GM18907 (cell line): ENCODE measurements at regions not wholly inside any gene's neighbourhood (a gene's known extent, or its start where the extent isn't known, plus 50 kb on each side); places are given as distances from the start of the nearest gene placed in this dataset.
"Not testable (repeated sequence)": the region's sequence is repeated elsewhere in the genome, so short reads cannot be mapped to it uniquely, and the experiment has no call there.

Source experiments
- ATAC-seq: cut with Tn5 transposase; IDR thresholded peaks from one replicate; pipeline ENCODE4 v1.9.1; 2021; ENCODE audit warnings: mild to moderate bottlenecking, moderate library complexity; ENCODE audit not compliant: unreplicated experiment

- no peak for ATAC-seq
Observed at GRCh38 chr22:19599626-19600243, 75.5 kb upstream of the CLDN5 start.

DNA sequence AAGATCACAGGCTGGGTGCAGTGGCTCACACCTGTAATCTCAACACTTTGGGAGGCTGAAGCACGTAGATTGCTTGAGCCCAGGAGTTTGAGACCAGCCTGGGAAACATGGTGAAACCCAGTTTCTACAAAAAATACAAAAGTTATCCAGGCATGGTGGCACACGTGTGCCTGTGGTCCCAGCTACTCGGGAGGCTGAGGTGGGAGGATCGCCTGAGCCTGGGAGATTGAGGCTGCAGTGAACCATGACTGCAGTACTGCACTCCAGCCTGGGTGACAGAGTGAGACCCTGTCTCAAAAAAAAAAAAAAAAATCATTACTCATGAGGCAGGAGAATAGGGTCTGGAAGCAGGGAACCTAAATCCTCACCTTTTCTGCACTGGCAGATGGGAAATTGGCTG, 79.1 kb upstream of the CLDN5 start:
- ATAC-seq = not testable (repeated sequence)

- no peak for ATAC-seq
Observed at GRCh38 chr22:19603767-19604166, 79.6 kb upstream of the CLDN5 start.

DNA sequence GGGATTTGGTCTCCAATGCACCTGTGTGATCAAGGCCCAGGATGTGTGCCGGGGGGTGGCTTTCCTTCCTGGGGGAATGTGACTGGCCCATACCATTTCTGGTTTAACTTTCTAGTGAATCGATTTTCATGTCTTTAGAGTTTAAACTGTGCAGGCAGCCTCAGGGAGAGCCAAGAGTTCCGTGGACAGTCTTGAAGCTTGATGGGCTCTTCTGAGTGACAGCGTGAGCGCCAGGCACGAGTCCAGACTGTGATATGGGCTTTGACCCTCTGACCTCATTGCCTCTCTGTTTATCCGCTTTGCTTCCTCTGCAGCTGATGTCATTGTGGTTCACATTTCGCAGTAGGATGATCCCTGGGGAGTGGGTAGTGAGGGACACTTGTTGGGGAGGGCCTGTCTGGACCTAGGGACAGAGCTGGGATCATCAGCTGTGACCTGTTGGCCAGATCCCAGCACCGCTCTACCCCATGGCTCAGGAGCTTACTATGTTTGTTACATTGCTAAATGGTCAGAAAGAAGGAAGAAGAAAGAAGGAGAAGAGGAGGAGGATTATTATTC, 80.6 kb upstream of the CLDN5 start:
- no peak for ATAC-seq

- ATAC-seq = no peak
Observed at GRCh38 chr22:19605508-19606331, 81.5 kb upstream of the CLDN5 start.

DNA sequence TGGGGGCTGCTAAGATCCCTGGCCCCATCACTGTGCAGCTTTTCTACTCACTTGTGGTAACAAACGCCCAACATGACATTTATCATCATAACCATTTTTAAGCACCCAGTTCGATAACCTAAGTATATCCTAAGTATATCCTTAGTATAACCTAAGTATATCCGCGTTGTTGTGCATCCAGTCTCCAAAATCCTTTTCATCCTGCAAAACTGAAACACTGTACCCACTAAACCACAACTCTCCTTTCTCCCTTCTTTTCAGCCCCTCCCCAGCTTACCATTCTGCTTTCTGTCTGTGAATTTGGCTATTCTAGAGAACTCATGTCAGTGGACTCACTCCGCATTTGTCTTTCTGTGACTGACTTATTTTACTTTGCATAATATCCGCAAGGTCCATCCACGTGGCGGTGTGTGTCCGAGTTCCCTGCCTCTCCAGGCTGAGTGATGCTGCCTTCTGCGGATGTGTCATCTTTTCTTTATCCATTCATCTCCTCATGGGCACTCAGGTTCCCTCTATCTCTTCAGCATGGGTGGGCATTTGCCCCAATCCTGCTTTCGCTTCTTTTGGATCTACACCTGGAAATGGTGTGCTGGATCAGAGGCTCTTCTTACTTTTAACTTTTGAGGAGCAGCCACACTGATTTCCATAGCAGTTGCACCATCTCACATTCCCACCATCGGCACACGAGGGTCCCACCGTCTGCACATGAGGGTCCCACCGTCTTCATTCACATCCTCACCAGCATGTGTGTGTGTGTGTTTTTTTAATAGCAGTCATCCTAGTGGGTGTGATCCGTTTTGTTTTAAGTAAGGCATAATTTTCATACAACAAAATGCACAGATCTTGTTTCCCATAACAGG, 82.4 kb upstream of the CLDN5 start:
- no peak for ATAC-seq

GRCh38 chr22:19607192-19608002, 83.2 kb upstream of the CLDN5 start:
- no peak for ATAC-seq

GRCh38 chr22:19608003-19608690, 83.9 kb upstream of the CLDN5 start:
- ATAC-seq = no peak

- not testable (repeated sequence) for ATAC-seq
Observed at GRCh38 chr22:19609753-19610152, 85.5 kb upstream of the CLDN5 start.

- no peak for ATAC-seq
Observed at GRCh38 chr22:19610518-19611253, 86.5 kb upstream of the CLDN5 start.

GRCh38 chr22:19611590-19611989, 87.4 kb upstream of the CLDN5 start:
- no peak for ATAC-seq

GRCh38 chr22:19612866-19613572, 88.8 kb upstream of the CLDN5 start:
- no peak for ATAC-seq

GRCh38 chr22:19614536-19614863, 90.3 kb upstream of the CLDN5 start:
- ATAC-seq = no peak

GRCh38 chr22:19615001-19615461, 90.8 kb upstream of the CLDN5 start:
- ATAC-seq = no peak

DNA sequence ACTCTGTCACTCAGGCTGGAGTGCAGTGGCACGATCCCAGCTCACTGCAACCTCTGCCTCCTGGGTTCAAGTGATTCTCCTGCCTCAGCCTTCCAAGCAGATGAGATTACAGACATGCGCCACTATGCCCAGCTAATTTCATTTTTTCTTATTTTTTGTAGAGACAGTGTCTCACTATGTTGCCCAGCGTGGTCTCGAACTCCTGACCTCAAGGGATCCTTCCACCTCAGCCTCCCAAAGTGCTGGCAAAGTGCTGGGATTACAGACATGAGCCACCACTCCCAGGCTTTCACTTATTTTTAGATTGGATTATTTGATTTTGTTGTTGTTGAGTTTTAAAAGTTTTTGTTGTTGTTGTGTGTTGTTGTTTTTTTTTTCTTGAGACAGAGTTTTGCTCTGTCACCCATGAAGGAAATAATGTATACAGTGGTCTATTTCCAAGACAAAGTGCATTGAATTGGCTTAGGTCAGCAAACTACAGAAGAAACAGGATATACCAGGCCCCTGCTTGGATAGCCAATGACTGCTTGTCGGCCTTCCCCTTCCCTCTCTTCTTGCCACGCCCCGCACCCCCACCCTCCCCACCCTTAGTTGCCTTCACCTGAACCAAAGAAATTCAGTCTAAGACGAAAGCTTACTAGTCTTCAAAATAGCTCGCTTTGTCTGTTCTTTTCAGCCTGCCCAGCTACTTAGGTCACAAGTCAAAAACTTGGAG, 91.8 kb upstream of the CLDN5 start:
- no peak for ATAC-seq

GRCh38 chr22:19619144-19620009, 94.9 kb upstream of the SEPTIN5 start:
- ATAC-seq = peak; percentile 63
